ENCODE measurements at regions not wholly inside any gene's neighbourhood (a gene's known extent, or its start where the extent isn't known, plus 50 kb on each side); places are given as distances from the start of the nearest gene placed in this dataset.

- TF ChIP-seq, protein P1, sequence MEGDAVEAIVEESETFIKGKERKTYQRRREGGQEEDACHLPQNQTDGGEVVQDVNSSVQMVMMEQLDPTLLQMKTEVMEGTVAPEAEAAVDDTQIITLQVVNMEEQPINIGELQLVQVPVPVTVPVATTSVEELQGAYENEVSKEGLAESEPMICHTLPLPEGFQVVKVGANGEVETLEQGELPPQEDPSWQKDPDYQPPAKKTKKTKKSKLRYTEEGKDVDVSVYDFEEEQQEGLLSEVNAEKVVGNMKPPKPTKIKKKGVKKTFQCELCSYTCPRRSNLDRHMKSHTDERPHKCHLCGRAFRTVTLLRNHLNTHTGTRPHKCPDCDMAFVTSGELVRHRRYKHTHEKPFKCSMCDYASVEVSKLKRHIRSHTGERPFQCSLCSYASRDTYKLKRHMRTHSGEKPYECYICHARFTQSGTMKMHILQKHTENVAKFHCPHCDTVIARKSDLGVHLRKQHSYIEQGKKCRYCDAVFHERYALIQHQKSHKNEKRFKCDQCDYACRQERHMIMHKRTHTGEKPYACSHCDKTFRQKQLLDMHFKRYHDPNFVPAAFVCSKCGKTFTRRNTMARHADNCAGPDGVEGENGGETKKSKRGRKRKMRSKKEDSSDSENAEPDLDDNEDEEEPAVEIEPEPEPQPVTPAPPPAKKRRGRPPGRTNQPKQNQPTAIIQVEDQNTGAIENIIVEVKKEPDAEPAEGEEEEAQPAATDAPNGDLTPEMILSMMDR (IDR thresholded peaks at IDR 0.05; ENCODE audit: extremely low read depth, missing control alignments) = no peak
- no peak for DNase-seq (ENCODE audit: low spot score)
These were observed 395.5 kb upstream of the SMIM31 start for GRCh38 chr4:164358400-164358799.

GRCh38 chr4:164359881-164360280 lies 394.1 kb upstream of the SMIM31 start:
- TF ChIP-seq, protein P1 (IDR thresholded peaks at IDR 0.05; ENCODE audit: extremely low read depth, missing control alignments) = no peak
- DNase-seq (ENCODE audit: low spot score) = no peak

- TF ChIP-seq, protein P1 (IDR thresholded peaks at IDR 0.05; ENCODE audit: extremely low read depth, missing control alignments) = no peak
- no peak for DNase-seq (ENCODE audit: low spot score)
These were observed 385.0 kb upstream of the SMIM31 start for GRCh38 chr4:164368894-164369293.

GRCh38 chr4:164373021-164373420 lies 380.9 kb upstream of the SMIM31 start:
- no peak for DNase-seq (ENCODE audit: low spot score)
- TF ChIP-seq, protein P1 (IDR thresholded peaks at IDR 0.05; ENCODE audit: extremely low read depth, missing control alignments) = no peak

DNA sequence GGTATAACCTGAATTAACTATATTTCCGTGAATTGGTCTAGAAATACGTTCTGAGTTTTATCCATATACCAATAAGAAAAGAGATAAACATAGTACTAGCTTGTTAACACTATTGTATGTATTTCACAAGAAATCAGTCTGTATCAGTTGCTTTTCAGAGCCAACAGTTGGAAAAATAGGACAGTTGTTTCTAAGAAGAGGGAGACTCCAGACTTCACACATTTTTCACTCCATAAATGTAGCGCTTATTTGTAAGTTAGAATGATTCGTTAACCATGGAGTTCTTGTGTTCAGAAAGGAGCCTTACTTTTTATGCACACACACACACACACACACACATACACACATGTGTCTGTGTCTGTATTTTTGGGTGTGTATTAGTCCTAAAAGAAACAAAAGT lies 376.7 kb upstream of the SMIM31 start:
- TF ChIP-seq, protein P1 (IDR thresholded peaks at IDR 0.05; ENCODE audit: extremely low read depth, missing control alignments) = no peak
- DNase-seq (ENCODE audit: low spot score) = no peak

DNA sequence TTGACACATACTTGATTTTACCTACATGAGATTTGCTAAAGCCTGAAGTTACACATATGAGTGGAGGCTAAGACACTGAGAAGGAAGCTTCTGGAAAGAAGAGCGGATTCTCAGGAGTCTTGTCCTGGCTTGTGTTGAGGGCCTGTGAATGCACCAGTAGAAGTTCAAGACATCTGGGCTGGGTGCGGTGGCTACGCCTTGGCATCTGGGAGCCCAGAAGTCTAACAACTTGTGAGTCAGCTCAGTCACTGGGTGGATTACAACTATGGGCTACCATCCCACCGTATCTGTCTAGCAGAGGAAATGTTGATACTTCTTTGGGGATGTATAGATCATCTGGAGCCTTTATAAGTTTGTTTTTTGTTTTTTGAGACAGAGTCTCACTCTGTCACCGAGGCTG lies 375.6 kb upstream of the SMIM31 start:
- TF ChIP-seq, protein P1 (IDR thresholded peaks at IDR 0.05; ENCODE audit: extremely low read depth, missing control alignments) = no peak
- DNase-seq (ENCODE audit: low spot score) = no peak

DNA sequence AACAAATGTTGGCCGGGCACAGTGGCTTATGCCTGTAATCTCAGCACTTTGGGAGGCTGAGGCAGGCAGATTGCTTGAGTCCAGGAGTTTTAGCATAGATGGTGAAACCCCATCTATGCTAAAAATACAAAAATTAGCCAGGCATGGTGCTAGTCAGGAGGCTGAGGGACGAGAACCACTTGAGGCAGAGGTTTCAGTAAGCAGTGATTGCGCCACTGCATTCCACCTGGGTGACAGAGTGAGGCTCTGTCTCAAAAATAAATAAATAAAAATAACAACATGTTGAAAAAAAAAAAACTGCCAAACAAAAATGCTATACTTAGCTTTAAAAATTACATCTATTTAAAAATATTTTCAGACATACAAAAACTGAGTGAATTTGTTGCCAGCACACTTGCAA lies 374.2 kb upstream of the SMIM31 start:
- no peak for DNase-seq (ENCODE audit: low spot score)
- TF ChIP-seq, protein P1 (IDR thresholded peaks at IDR 0.05; ENCODE audit: extremely low read depth, missing control alignments) = no peak
